Breast epithelium (tissue), 3 donors: ENCODE measurements at regions not wholly inside any gene's neighbourhood (a gene's known extent, or its start where the extent isn't known, plus 50 kb on each side); places are given as distances from the start of the nearest gene placed in this dataset.

Source experiments
- POLR2A ChIP-seq: fragments of 450-650 bp; IDR thresholded peaks from one replicate; pipeline ENCODE4 v1.6.1; 2016; ENCODE audit warnings: antibody characterized with exemption, mild to moderate bottlenecking, moderate library complexity
- POLR2AphosphoS5 ChIP-seq, 3 donors: sonication (generic); formaldehyde crosslinking; IDR thresholded peaks; one replicate each; pipeline ENCODE4 v1.6.1; 2017; ENCODE audit warnings: antibody characterized with exemption in 3 of 3
- TF ChIP-seq, protein P1 (sequence below), 3 donors: fragments of 450-650 bp; IDR thresholded peaks; one replicate each; pipeline ENCODE4 v1.5.1; 2016 to 2017; ENCODE audit warnings: antibody characterized with exemption in 3 of 3, mild to moderate bottlenecking in 3 of 3, moderate library complexity in 3 of 3

GRCh38 chr4:178553201-178553600 is 1111.0 kb upstream of the AGA start:
- TF ChIP-seq, protein P1, sequence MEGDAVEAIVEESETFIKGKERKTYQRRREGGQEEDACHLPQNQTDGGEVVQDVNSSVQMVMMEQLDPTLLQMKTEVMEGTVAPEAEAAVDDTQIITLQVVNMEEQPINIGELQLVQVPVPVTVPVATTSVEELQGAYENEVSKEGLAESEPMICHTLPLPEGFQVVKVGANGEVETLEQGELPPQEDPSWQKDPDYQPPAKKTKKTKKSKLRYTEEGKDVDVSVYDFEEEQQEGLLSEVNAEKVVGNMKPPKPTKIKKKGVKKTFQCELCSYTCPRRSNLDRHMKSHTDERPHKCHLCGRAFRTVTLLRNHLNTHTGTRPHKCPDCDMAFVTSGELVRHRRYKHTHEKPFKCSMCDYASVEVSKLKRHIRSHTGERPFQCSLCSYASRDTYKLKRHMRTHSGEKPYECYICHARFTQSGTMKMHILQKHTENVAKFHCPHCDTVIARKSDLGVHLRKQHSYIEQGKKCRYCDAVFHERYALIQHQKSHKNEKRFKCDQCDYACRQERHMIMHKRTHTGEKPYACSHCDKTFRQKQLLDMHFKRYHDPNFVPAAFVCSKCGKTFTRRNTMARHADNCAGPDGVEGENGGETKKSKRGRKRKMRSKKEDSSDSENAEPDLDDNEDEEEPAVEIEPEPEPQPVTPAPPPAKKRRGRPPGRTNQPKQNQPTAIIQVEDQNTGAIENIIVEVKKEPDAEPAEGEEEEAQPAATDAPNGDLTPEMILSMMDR (IDR thresholded peaks at IDR 0.05) = no peak
- TF ChIP-seq POLR2AphosphoS5 (IDR thresholded peaks at IDR 0.05) = no peak
- no peak for TF ChIP-seq POLR2A
